Caco-2 (cell line): ENCODE measurements at regions not wholly inside any gene's neighbourhood (a gene's known extent, or its start where the extent isn't known, plus 50 kb on each side); places are given as distances from the start of the nearest gene placed in this dataset.

ENCODE experiments used
- BruUV-seq: library from RNA; stranded (reverse); fragments of 400-500 nt; replicated peaks from 2 replicates; lab custom pipeline; 2021; lab: Mats Ljungman, UMichigan
- CTCF ChIA-PET: fragments of 300-600 bp; sonication (Branson Sonifier 250); formaldehyde crosslinking; loops from one replicate; lab custom pipeline; 2022; ENCODE audit warnings: antibody characterized with exemption; lab: Charles Lee
- POLR2A ChIA-PET: fragments of 300-600 bp; sonication (Branson Sonifier 250); formaldehyde crosslinking; loops from one replicate; lab custom pipeline; 2022; ENCODE audit warnings: antibody characterized with exemption; lab: Charles Lee
- DNase-seq, 2 experiments: peaks; one replicate each; pipeline versions ENCODE4 v3.0.0 to v3.0.0-alpha.2; 2020 to 2022
- H3K27me3 ChIP-seq: replicated peaks from 2 replicates; pipeline ENCODE4 v1.6.0; 2011; ENCODE audit warnings: low read length; ENCODE audit not compliant: control insufficient read depth, insufficient read depth
- H3K36me3 ChIP-seq: 2 replicates; pipeline ENCODE4 v1.5.1; 2011; ENCODE audit warnings: low read length; ENCODE audit not compliant: control insufficient read depth, insufficient read depth
- H3K4me1 ChIP-seq: fragments of 250-450 bp; sonication (Bioruptor Pico); 2 replicates; pipeline ENCODE4 v1.5.1; 2020; ENCODE audit warnings: mild to moderate bottlenecking
- H3K4me3 ChIP-seq: 2 replicates; pipeline ENCODE4 v1.5.1; 2011; ENCODE audit warnings: low read depth, mild to moderate bottlenecking, control low read depth, low read length
- H3K9me3 ChIP-seq: fragments of 250-450 bp; sonication (Bioruptor Pico); 2 replicates; pipeline ENCODE4 v1.5.1; 2020; ENCODE audit warnings: mild to moderate bottlenecking, moderate library complexity
- H3K27ac Mint-ChIP-seq: one replicate; pipeline ENCODE4 v1.8.0; 2022; ENCODE audit warnings: mixed read lengths; ENCODE audit not compliant: unreplicated experiment
- H3K27me3 Mint-ChIP-seq: one replicate; pipeline ENCODE4 v1.8.0; 2022; ENCODE audit warnings: mixed read lengths; ENCODE audit not compliant: insufficient read depth, unreplicated experiment
- H3K36me3 Mint-ChIP-seq: one replicate; pipeline ENCODE4 v1.8.0; 2022; ENCODE audit warnings: mild to moderate bottlenecking, mixed read lengths; ENCODE audit not compliant: insufficient read depth, unreplicated experiment
- H3K4me1 Mint-ChIP-seq: one replicate; pipeline ENCODE4 v1.8.0; 2022; ENCODE audit warnings: low read depth, mixed read lengths; ENCODE audit not compliant: unreplicated experiment
- H3K4me3 Mint-ChIP-seq: one replicate; pipeline ENCODE4 v1.8.0; 2022; ENCODE audit warnings: mild to moderate bottlenecking, moderate library complexity, mixed read lengths; ENCODE audit not compliant: unreplicated experiment
- H3K9me3 Mint-ChIP-seq: one replicate; pipeline ENCODE4 v1.8.0; 2022; ENCODE audit warnings: mixed read lengths; ENCODE audit not compliant: unreplicated experiment
- CTCF ChIP-seq, 2 experiments: fragments of 200-600 bp in 1 of 2; IDR thresholded peaks; 1 replicate in 1 of 2; 2 replicates in 1 of 2; pipeline versions ENCODE4 v1.5.1 to v1.8.0; 2011 to 2022; ENCODE audit warnings: antibody characterized with exemption in 1 of 2, control low read depth in 1 of 2, inconsistent platforms in 1 of 2, low read depth in 1 of 2, low read length in 1 of 2, mild to moderate bottlenecking in 1 of 2, moderate library complexity in 1 of 2; ENCODE audit not compliant: insufficient read depth in 1 of 2, severe bottlenecking in 1 of 2, unreplicated experiment in 1 of 2
- intact Hi-C: fragments of 100-400 bp; cut with micrococcal nuclease; formaldehyde crosslinking; loops from one replicate; pipeline ENCODE4 v1.10.0; 2022; ENCODE audit not compliant: unreplicated experiment

- CTCF ChIA-PET = no interaction called here
Observed at GRCh38 chr19:5229778-5230335, 110.8 kb downstream of the PTPRS start.

GRCh38 chr19:5228932-5229777 is 111.5 kb downstream of the PTPRS start:
- Histone ChIP-seq H3K4me3 (no peak overlapping the region), H3K36me3 (no peaks in the 10 kb centered on the region), H3K9me3 (no peaks in the 10 kb centered on the region), H3K27me3 (no peaks in the 10 kb centered on the region), H3K4me1 (no peaks in the 10 kb centered on the region)
- TF ChIP-seq CTCF (IDR thresholded peaks at IDR 0.05; ENCODE audit: insufficient read depth in 1 of 2, low read depth in 1 of 2, low read length in 1 of 2, severe bottlenecking in 1 of 2, unreplicated experiment in 1 of 2) = no peak
- Mint-ChIP-seq H3K27ac (no peak overlapping the region), H3K36me3 (peaks cover 6% of the 10 kb centered on the region), H3K27me3 (no peaks in the 10 kb centered on the region), H3K9me3 (no peaks in the 10 kb centered on the region), H3K4me1 (no peaks in the 10 kb centered on the region), H3K4me3 (no peak overlapping the region)
- BruUV-seq = no TSS peak
- intact Hi-C loops = no loop called here
- CTCF ChIA-PET = no interaction called here
- no peak for DNase-seq
- POLR2A ChIA-PET = no interaction called here

More at GRCh38 chr19:5229778-5230335, 110.8 kb downstream of the PTPRS start:
- intact Hi-C loops = no loop called here
- H3K4me3 ChIP-seq = no peak overlapping the region
- no peaks in the 10 kb centered on the region for H3K9me3 ChIP-seq
- Mint-ChIP-seq H3K36me3 (peaks cover 6% of the 10 kb centered on the region), H3K27me3 (no peaks in the 10 kb centered on the region), H3K4me1 (no peaks in the 10 kb centered on the region), H3K4me3 (no peak overlapping the region), H3K9me3 (no peaks in the 10 kb centered on the region), H3K27ac (no peak overlapping the region)
- no TSS peak for BruUV-seq
- H3K4me1 ChIP-seq = no peaks in the 10 kb centered on the region
- H3K27me3 ChIP-seq = no peaks in the 10 kb centered on the region
- POLR2A ChIA-PET = no interaction called here
- TF ChIP-seq CTCF (IDR thresholded peaks at IDR 0.05; ENCODE audit: insufficient read depth in 1 of 2, low read depth in 1 of 2, low read length in 1 of 2, severe bottlenecking in 1 of 2, unreplicated experiment in 1 of 2) = no peak
- no peak for DNase-seq
- H3K36me3 ChIP-seq = no peaks in the 10 kb centered on the region

GRCh38 chr19:5228490-5228889 is 112.1 kb downstream of the PTPRS start:
- Mint-ChIP-seq H3K27ac (no peak overlapping the region), H3K9me3 (no peaks in the 10 kb centered on the region), H3K36me3 (peaks cover 6% of the 10 kb centered on the region), H3K27me3 (no peaks in the 10 kb centered on the region), H3K4me3 (no peak overlapping the region), H3K4me1 (no peaks in the 10 kb centered on the region)
- no peaks in the 10 kb centered on the region for H3K9me3 ChIP-seq
- no peak overlapping the region for H3K4me3 ChIP-seq
- intact Hi-C loops = no loop called here
- no TSS peak for BruUV-seq
- POLR2A ChIA-PET = no interaction called here
- DNase-seq = no peak
- no peaks in the 10 kb centered on the region for H3K36me3 ChIP-seq
- H3K4me1 ChIP-seq = no peaks in the 10 kb centered on the region
- no peak for TF ChIP-seq CTCF (IDR thresholded peaks at IDR 0.05; ENCODE audit: insufficient read depth in 1 of 2, low read depth in 1 of 2, low read length in 1 of 2, severe bottlenecking in 1 of 2, unreplicated experiment in 1 of 2)
- CTCF ChIA-PET = no interaction called here
- no peaks in the 10 kb centered on the region for H3K27me3 ChIP-seq
